ENCODE measurements at regions not wholly inside any gene's neighbourhood (a gene's known extent, or its start where the extent isn't known, plus 50 kb on each side); places are given as distances from the start of the nearest gene placed in this dataset.

DNA sequence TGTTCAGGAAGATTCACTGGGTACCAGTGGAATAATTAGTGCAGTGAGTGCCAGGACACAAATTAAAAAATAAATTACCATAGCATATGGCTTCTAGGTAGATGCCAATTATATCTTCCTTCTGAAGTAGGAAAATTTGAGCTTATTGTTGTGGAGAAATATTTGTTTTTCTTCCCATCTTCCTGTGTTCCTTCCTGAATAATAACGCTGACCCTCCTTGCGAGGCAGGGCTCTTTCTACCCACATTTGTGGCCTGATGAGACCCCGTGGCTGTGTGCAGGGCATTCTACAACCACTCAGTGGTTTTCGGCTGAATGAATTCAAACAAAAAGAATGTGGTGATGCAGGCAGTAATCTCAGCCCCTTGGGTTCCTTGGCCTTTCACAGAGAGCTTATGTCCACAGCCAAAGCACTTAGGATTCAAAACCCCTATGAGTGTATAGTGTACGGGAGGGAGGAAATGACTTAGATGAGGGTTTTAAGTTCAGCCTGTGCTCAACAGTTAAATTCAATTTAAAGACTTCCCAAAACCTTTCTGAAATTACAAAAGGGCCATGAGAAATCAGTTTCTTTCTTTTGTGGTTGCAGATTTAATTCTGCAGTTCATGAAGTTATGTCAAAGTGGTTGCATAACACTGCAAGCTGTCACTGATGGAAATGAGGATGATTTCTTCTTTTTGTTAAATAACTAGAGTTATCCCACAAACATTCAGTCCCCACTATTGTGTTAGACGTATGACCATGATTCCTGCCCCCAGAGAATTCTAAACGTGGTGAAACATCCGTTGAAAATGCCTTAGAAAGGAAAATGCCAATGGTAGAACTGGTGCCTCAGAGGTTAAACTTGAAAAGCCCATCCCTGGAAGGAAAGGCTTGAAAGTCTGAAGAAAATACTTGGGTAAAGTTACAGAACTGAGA, 255.3 kb downstream of the FZD1 start:
- POLR2A ChIA-PET: interaction anchor here (1.5 kb wide), 1 partner anchor 15 kb away, joined by 3 read pairs; no protein-coding TSS in a partner anchor
- in situ Hi-C loops (cut with MboI): no loop called here
- Histone ChIP-seq H3K9ac (ENCODE audit: insufficient read depth in 1 of 2, low read depth in 2 of 2, low read length in 2 of 2) (no peak overlapping the region), H3K9me1 (ENCODE audit: control insufficient read depth, insufficient read depth, low read length) (no peaks in the 10 kb centered on the region), H3K36me3 (ENCODE audit: control insufficient read depth, insufficient read depth, low read length) (no peaks in the 10 kb centered on the region), H3K4me3 (no peak overlapping the region), H2AFZ (ENCODE audit: low read depth, low read length) (no peak overlapping the region), H3K27me3 (ENCODE audit: control insufficient read depth in 2 of 2, insufficient read depth in 2 of 2, low read length in 2 of 2) (peaks cover 0 to 7% of the 10 kb centered on the region in 2 experiments; a peak in 2 of 5 replicates), H4K20me1 (replicated peaks; ENCODE audit: control insufficient read depth, insufficient read depth, low read length) (no peaks in the 10 kb centered on the region), H3K4me1 (replicated peaks in 1 of 2; ENCODE audit: control insufficient read depth in 2 of 2, insufficient read depth in 2 of 2, low read length in 2 of 2) (no peaks in the 10 kb centered on the region), H3K9me3 (replicated peaks; ENCODE audit: control insufficient read depth, insufficient read depth, low read depth, low read length) (no peaks in the 10 kb centered on the region), H3K27ac (ENCODE audit: extremely low read depth, low read depth, low read length) (no peak overlapping the region), H3K79me2 (ENCODE audit: control insufficient read depth, insufficient read depth, low read length) (no peaks in the 10 kb centered on the region), H3K4me2 (ENCODE audit: insufficient read depth, low read length) (no peak overlapping the region)
- TF ChIP-seq ZBTB7A (IDR thresholded peaks at IDR 0.05; ENCODE audit: borderline replicate concordance, control insufficient read depth, low read depth, low read length) (no peak), CEBPG (CRISPR knock-in tag; IDR thresholded peaks at IDR 0.05) (no peak), CEBPG (tag; conservative IDR thresholded peaks at IDR 0.05 in 1 of 2, IDR thresholded peaks at IDR 0.05 in 1 of 2) (0 out of 4 replicates have a peak, but pooled peaks of 1 of the 2 experiments have one; percentile 26), DNMT1 (IDR thresholded peaks at IDR 0.05) (no peak), CEBPB (tag; IDR thresholded peaks at IDR 0.05) (0 out of 2 replicates have a peak, but pooled peaks have one; percentile 15)
- TF ChIP-seq, protein P1, sequence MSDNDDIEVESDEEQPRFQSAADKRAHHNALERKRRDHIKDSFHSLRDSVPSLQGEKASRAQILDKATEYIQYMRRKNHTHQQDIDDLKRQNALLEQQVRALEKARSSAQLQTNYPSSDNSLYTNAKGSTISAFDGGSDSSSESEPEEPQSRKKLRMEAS (CRISPR knock-in tag; IDR thresholded peaks at IDR 0.05): no peak
- WGBS (ENCODE audit: insufficient coverage, low coverage, missing lambda C conversion rate): 7% methylated on average over 8 of the region's 8 CpGs
- BruUV-seq (replicated peaks): no TSS peak
- intact Hi-C loops (cut with micrococcal nuclease): no loop called here
- CTCF ChIA-PET (ENCODE audit: low intra/inter-chr PET ratio): no interaction called here
- ATAC-seq (no peak), DNase-seq (ENCODE audit: extremely low read depth in 1 of 4, low spot score in 3 of 4) (no peak), FAIRE-seq (no peak)
